Activated B cell treated with CpG ODN at 0.5 μM for 24 hours (primary cell): ENCODE measurements at regions not wholly inside any gene's neighbourhood (a gene's known extent, or its start where the extent isn't known, plus 50 kb on each side); places are given as distances from the start of the nearest gene placed in this dataset.

ENCODE experiments used
- ATAC-seq: fragments of 200-7000 bp; cut with Tn5 transposase; one replicate; pipeline ENCODE4 v1.10.0; 2021; ENCODE audit warnings: low read depth, mild to moderate bottlenecking, moderate library complexity
- CTCF ChIA-PET: fragments of 350-600 bp; sonication (Branson Sonifier 250); formaldehyde crosslinking; loops from one replicate; lab custom pipeline; 2021; ENCODE audit warnings: antibody characterized with exemption; lab: Charles Lee
- POLR2A ChIA-PET: fragments of 350-600 bp; sonication (Branson Sonifier 250); formaldehyde crosslinking; loops from one replicate; lab custom pipeline; 2021; ENCODE audit warnings: antibody characterized with exemption; lab: Charles Lee
- DNase-seq: peaks from one replicate; pipeline ENCODE4 v3.0.0; 2022
- H3K27ac Mint-ChIP-seq: one replicate; pipeline ENCODE4 v1.8.0; 2020; ENCODE audit warnings: mixed read lengths
- H3K27me3 Mint-ChIP-seq: one replicate; pipeline ENCODE4 v1.8.0; 2021; ENCODE audit warnings: mixed read lengths
- H3K36me3 Mint-ChIP-seq: one replicate; pipeline ENCODE4 v1.8.0; 2021; ENCODE audit warnings: low read depth, mixed read lengths
- H3K4me1 Mint-ChIP-seq: one replicate; pipeline ENCODE4 v1.8.0; 2021; ENCODE audit warnings: mixed read lengths
- H3K4me3 Mint-ChIP-seq: one replicate; pipeline ENCODE4 v1.8.0; 2020; ENCODE audit warnings: mild to moderate bottlenecking, mixed read lengths
- H3K9me3 Mint-ChIP-seq: one replicate; pipeline ENCODE4 v1.8.0; 2020; ENCODE audit warnings: mixed read lengths
- CTCF ChIP-seq: fragments of 200-600 bp; IDR thresholded peaks from one replicate; pipeline ENCODE4 v1.8.0; 2022; ENCODE audit warnings: antibody characterized with exemption, mild to moderate bottlenecking
- intact Hi-C: fragments of 100-400 bp; cut with micrococcal nuclease; formaldehyde crosslinking; loops from one replicate; pipeline ENCODE4 v1.15.1; 2024

- TF ChIP-seq CTCF, result no peak
- POLR2A ChIA-PET, result no interaction called here
- peaks cover 3% of the 10 kb centered on the region for H3K27me3 Mint-ChIP-seq
Measured at GRCh38 chr2:167851876-167852275, 395.5 kb downstream of the STK39 start.

GRCh38 chr2:167851323-167851860 lies 396.0 kb downstream of the STK39 start:
- no peak for ATAC-seq
- no peaks in the 10 kb centered on the region for H3K4me1 Mint-ChIP-seq

More at GRCh38 chr2:167851876-167852275, 395.5 kb downstream of the STK39 start:
- ATAC-seq, result no peak
- intact Hi-C loops, result no loop called here
- CTCF ChIA-PET, result interaction anchor here (1.2 kb wide), 1 partner anchor 267 kb away, joined by 3 read pairs; no protein-coding TSS in a partner anchor
- Mint-ChIP-seq H3K27ac (no peak overlapping the region), H3K4me1 (no peaks in the 10 kb centered on the region), H3K9me3 (no peaks in the 10 kb centered on the region), H3K36me3 (no peaks in the 10 kb centered on the region), H3K4me3 (no peak overlapping the region)
- no peak for DNase-seq

GRCh38 chr2:167844714-167845530 lies 402.5 kb downstream of the STK39 start:
- no peak for TF ChIP-seq CTCF
- Mint-ChIP-seq H3K27ac (no peak overlapping the region), H3K36me3 (no peaks in the 10 kb centered on the region), H3K4me3 (no peak overlapping the region), H3K27me3 (peaks cover 18% of the 10 kb centered on the region), H3K9me3 (no peaks in the 10 kb centered on the region), H3K4me1 (no peaks in the 10 kb centered on the region)
- intact Hi-C loops, result no loop called here
- no peak for DNase-seq
- ChIA-PET POLR2A (no interaction called here), CTCF (no interaction called here)
- no peak for ATAC-seq

More at GRCh38 chr2:167851323-167851860, 396.0 kb downstream of the STK39 start:
- CTCF ChIA-PET, result interaction anchor here (1.2 kb wide), 1 partner anchor 267 kb away, joined by 3 read pairs; no protein-coding TSS in a partner anchor
- DNase-seq, result no peak
- POLR2A ChIA-PET, result no interaction called here
- H3K36me3 Mint-ChIP-seq, result no peaks in the 10 kb centered on the region
- intact Hi-C loops, result no loop called here
- no peak overlapping the region for H3K4me3 Mint-ChIP-seq
- no peak overlapping the region for H3K27ac Mint-ChIP-seq
- TF ChIP-seq CTCF, result no peak
- H3K27me3 Mint-ChIP-seq, result peaks cover 4% of the 10 kb centered on the region
- no peaks in the 10 kb centered on the region for H3K9me3 Mint-ChIP-seq

GRCh38 chr2:167843657-167844056 lies 403.7 kb downstream of the STK39 start:
- no peak for ATAC-seq
- H3K9me3 Mint-ChIP-seq, result no peaks in the 10 kb centered on the region
- H3K27ac Mint-ChIP-seq, result no peak overlapping the region
- H3K4me1 Mint-ChIP-seq, result no peaks in the 10 kb centered on the region
- no peak for TF ChIP-seq CTCF
- intact Hi-C loops, result no loop called here
- H3K27me3 Mint-ChIP-seq, result peaks cover 16% of the 10 kb centered on the region
- DNase-seq, result no peak
- no peaks in the 10 kb centered on the region for H3K36me3 Mint-ChIP-seq
- no peak overlapping the region for H3K4me3 Mint-ChIP-seq
- ChIA-PET POLR2A (no interaction called here), CTCF (no interaction called here)

GRCh38 chr2:167843217-167843616 lies 404.2 kb downstream of the STK39 start:
- intact Hi-C loops, result no loop called here
- no peak overlapping the region for H3K4me3 Mint-ChIP-seq
- ATAC-seq (no peak), DNase-seq (no peak)
- H3K27ac Mint-ChIP-seq, result no peak overlapping the region
- CTCF ChIA-PET, result no interaction called here
- H3K36me3 Mint-ChIP-seq, result no peaks in the 10 kb centered on the region
- H3K4me1 Mint-ChIP-seq, result no peaks in the 10 kb centered on the region
- H3K27me3 Mint-ChIP-seq, result peaks cover 14% of the 10 kb centered on the region
- POLR2A ChIA-PET, result no interaction called here
- H3K9me3 Mint-ChIP-seq, result no peaks in the 10 kb centered on the region
- TF ChIP-seq CTCF, result no peak
